ENCODE measurements at regions not wholly inside any gene's neighbourhood (a gene's known extent, or its start where the extent isn't known, plus 50 kb on each side); places are given as distances from the start of the nearest gene placed in this dataset.

DNA sequence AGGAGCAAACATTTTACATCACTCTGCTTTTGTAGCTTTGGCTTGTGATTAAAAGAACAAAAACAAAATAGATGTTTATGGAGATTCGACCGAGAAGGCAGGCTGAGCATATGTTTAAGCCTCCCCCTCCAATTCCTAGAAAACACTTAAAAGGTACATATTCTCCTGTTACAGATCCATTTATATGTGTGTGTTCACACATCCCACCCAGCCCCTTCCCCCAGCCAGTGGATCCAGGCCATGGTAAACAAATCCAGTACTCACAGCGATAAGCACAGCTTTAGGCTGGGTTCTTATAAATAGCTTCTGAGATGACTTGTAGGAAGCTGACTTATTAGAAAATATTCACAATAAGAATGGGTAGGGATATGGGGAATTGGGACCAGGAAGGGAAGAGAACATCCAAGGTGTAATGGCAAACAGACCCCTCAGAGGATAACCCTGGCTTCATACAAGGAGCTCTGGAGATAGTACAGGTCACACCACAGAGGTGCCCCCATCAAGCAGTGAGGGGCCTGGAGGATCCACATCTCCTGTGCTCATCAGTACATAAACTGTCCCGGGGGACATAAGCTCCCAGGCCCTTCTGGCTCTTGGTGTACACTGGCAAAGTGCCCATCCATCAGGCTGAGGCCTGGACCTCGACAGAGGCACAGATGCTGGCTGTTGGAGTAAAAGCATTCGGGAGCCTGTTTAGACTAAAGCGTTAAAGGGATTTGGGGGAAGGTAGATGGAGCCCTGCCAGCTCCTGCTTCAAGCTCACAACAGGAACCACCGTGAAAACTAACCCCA, 70.0 kb upstream of the UBE2E1 start:
- TF ChIP-seq RAD21 (conservative IDR thresholded peaks at IDR 0.05) (no peak), CTCF (IDR thresholded peaks at IDR 0.05; ENCODE audit: poor library complexity, severe bottlenecking) (no peak), POLR2AphosphoS5 (IDR thresholded peaks at IDR 0.05) (no peak), EZH2 (IDR thresholded peaks at IDR 0.05; ENCODE audit: borderline replicate concordance, insufficient read depth, low read length, poor library complexity, severe bottlenecking) (no peak), MXI1 (conservative IDR thresholded peaks at IDR 0.05; ENCODE audit: poor library complexity, severe bottlenecking) (no peak), EP300 (conservative IDR thresholded peaks at IDR 0.05; ENCODE audit: poor library complexity, severe bottlenecking) (no peak), TAF1 (IDR thresholded peaks at IDR 0.05; ENCODE audit: low read depth) (no peak)
- TF ChIP-seq, protein P1, sequence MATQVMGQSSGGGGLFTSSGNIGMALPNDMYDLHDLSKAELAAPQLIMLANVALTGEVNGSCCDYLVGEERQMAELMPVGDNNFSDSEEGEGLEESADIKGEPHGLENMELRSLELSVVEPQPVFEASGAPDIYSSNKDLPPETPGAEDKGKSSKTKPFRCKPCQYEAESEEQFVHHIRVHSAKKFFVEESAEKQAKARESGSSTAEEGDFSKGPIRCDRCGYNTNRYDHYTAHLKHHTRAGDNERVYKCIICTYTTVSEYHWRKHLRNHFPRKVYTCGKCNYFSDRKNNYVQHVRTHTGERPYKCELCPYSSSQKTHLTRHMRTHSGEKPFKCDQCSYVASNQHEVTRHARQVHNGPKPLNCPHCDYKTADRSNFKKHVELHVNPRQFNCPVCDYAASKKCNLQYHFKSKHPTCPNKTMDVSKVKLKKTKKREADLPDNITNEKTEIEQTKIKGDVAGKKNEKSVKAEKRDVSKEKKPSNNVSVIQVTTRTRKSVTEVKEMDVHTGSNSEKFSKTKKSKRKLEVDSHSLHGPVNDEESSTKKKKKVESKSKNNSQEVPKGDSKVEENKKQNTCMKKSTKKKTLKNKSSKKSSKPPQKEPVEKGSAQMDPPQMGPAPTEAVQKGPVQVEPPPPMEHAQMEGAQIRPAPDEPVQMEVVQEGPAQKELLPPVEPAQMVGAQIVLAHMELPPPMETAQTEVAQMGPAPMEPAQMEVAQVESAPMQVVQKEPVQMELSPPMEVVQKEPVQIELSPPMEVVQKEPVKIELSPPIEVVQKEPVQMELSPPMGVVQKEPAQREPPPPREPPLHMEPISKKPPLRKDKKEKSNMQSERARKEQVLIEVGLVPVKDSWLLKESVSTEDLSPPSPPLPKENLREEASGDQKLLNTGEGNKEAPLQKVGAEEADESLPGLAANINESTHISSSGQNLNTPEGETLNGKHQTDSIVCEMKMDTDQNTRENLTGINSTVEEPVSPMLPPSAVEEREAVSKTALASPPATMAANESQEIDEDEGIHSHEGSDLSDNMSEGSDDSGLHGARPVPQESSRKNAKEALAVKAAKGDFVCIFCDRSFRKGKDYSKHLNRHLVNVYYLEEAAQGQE (IDR thresholded peaks at IDR 0.05; ENCODE audit: borderline replicate concordance): no peak

All from neural cell (in vitro differentiated cells).